ENCODE measurements at regions not wholly inside any gene's neighbourhood (a gene's known extent, or its start where the extent isn't known, plus 50 kb on each side); places are given as distances from the start of the nearest gene placed in this dataset.

DNA sequence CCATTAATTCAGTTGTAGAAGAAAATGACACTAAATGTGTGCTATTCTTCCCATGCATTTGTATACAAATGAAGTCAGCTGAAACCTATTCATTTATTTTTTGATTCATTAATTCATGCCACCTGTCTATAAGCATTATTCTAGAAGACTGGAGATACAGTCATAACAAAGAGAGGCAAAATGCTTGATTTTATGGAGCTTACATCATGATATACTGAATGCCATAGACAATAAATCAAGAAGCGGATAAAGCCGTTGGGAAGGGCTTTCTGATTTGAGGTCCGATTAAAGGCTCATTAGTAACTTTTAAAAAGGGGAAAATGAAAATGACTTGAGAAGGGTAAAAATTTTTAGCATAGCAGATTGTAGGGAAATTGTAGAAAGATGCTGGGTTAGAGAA is 494.9 kb downstream of the RERGL start:
- 96 to 100% methylated on average over 1 to 3 of the region's 3 CpGs for WGBS, 2 experiments (ENCODE audit: insufficient coverage in 1 of 2, insufficient read length in 1 of 2)
- Mint-ChIP-seq H3K27ac (no peak overlapping the region), H3K27me3 (ENCODE audit: insufficient read depth) (no peaks in the 10 kb centered on the region), H3K36me3 (ENCODE audit: low read depth) (no peaks in the 10 kb centered on the region), H3K9me3 (no peaks in the 10 kb centered on the region), H3K4me1 (no peaks in the 10 kb centered on the region), H3K4me3 (no peak overlapping the region)
- Histone ChIP-seq H3K36me3 (ENCODE audit: control insufficient read depth, insufficient read depth, low read length) (no peaks in the 10 kb centered on the region), H3K9me3 (ENCODE audit: control insufficient read depth, low read length) (no peaks in the 10 kb centered on the region), H3K27ac (ENCODE audit: low read depth, low read length) (no peak overlapping the region), H3K4me1 (ENCODE audit: control insufficient read depth, insufficient read depth, low read length) (no peaks in the 10 kb centered on the region), H3K27me3 (ENCODE audit: control insufficient read depth, insufficient read depth, low read length, poor library complexity, severe bottlenecking) (no peaks in the 10 kb centered on the region), H3K4me3 (ENCODE audit: low read length) (no peak overlapping the region), H3K9ac (ENCODE audit: extremely low read depth, low read length, poor library complexity, severe bottlenecking) (no peak overlapping the region)
- DNase-seq = no peak
- TF ChIP-seq, protein P1, sequence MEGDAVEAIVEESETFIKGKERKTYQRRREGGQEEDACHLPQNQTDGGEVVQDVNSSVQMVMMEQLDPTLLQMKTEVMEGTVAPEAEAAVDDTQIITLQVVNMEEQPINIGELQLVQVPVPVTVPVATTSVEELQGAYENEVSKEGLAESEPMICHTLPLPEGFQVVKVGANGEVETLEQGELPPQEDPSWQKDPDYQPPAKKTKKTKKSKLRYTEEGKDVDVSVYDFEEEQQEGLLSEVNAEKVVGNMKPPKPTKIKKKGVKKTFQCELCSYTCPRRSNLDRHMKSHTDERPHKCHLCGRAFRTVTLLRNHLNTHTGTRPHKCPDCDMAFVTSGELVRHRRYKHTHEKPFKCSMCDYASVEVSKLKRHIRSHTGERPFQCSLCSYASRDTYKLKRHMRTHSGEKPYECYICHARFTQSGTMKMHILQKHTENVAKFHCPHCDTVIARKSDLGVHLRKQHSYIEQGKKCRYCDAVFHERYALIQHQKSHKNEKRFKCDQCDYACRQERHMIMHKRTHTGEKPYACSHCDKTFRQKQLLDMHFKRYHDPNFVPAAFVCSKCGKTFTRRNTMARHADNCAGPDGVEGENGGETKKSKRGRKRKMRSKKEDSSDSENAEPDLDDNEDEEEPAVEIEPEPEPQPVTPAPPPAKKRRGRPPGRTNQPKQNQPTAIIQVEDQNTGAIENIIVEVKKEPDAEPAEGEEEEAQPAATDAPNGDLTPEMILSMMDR (conservative IDR thresholded peaks at IDR 0.05) = no peak

DNA sequence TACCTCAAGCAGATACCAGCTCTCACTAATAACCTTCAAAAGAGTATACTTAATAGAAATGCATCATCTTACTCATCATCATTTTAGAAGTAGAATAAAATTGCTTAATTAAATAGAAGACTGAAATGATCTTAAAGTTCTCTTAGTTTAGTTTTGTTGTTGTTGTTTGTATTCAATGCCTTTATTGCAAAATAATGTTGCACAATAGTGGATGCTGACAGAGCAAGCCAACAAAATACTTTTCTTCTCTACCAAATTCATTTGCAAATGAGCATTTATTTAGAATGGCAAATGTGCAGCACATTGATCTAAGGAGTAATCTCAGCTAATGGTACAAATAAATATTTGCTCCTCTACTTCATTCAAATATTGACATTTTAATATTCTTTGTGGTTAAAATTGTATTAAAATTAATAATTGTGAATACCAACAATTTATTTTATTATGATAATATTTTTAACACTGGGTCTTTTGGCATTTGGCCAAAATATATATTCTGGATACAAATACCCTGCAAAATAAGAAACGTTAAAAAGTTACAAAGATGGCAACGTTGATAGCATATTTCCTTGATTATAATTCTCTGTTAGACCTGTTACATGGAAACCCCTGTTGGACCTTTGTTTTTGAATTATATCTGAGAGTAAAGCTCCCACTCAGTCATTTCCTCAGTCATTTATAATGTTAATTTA is 496.1 kb downstream of the RERGL start:
- no peak overlapping the region for H3K27ac Mint-ChIP-seq
- WGBS, 2 experiments (ENCODE audit: insufficient coverage in 1 of 2, insufficient read length in 1 of 2) = 92% methylated on average over 2 of the region's 2 CpGs; no CpG with 5 or more reads in 1 of the 2 experiments
- Histone ChIP-seq H3K9me3 (ENCODE audit: control insufficient read depth, low read length) (no peaks in the 10 kb centered on the region), H3K27ac (ENCODE audit: low read depth, low read length) (no peak overlapping the region), H3K4me1 (ENCODE audit: control insufficient read depth, insufficient read depth, low read length) (no peaks in the 10 kb centered on the region), H3K27me3 (ENCODE audit: control insufficient read depth, insufficient read depth, low read length, poor library complexity, severe bottlenecking) (no peaks in the 10 kb centered on the region), H3K9ac (ENCODE audit: extremely low read depth, low read length, poor library complexity, severe bottlenecking) (no peak overlapping the region), H3K36me3 (ENCODE audit: control insufficient read depth, insufficient read depth, low read length) (no peaks in the 10 kb centered on the region), H3K4me3 (ENCODE audit: low read length) (no peak overlapping the region)
- H3K4me1 Mint-ChIP-seq = peaks cover 3% of the 10 kb centered on the region
- TF ChIP-seq, protein P1 (conservative IDR thresholded peaks at IDR 0.05) = no peak
- no peaks in the 10 kb centered on the region for H3K9me3 Mint-ChIP-seq
- no peak overlapping the region for H3K4me3 Mint-ChIP-seq
- no peak for DNase-seq
- H3K36me3 Mint-ChIP-seq (ENCODE audit: low read depth) = no peaks in the 10 kb centered on the region
- H3K27me3 Mint-ChIP-seq (ENCODE audit: insufficient read depth) = no peaks in the 10 kb centered on the region

GRCh38 chr12:17592472-17592871 is 497.5 kb downstream of the RERGL start:
- Histone ChIP-seq H3K36me3 (ENCODE audit: control insufficient read depth, insufficient read depth, low read length) (no peaks in the 10 kb centered on the region), H3K27ac (ENCODE audit: low read depth, low read length) (no peak overlapping the region), H3K4me1 (ENCODE audit: control insufficient read depth, insufficient read depth, low read length) (no peaks in the 10 kb centered on the region), H3K9me3 (ENCODE audit: control insufficient read depth, low read length) (no peaks in the 10 kb centered on the region), H3K4me3 (ENCODE audit: low read length) (no peak overlapping the region), H3K27me3 (ENCODE audit: control insufficient read depth, insufficient read depth, low read length, poor library complexity, severe bottlenecking) (no peaks in the 10 kb centered on the region), H3K9ac (ENCODE audit: extremely low read depth, low read length, poor library complexity, severe bottlenecking) (no peak overlapping the region)
- no peaks in the 10 kb centered on the region for H3K27me3 Mint-ChIP-seq (ENCODE audit: insufficient read depth)
- no peaks in the 10 kb centered on the region for H3K36me3 Mint-ChIP-seq (ENCODE audit: low read depth)
- TF ChIP-seq, protein P1 (conservative IDR thresholded peaks at IDR 0.05) = no peak
- peaks cover 6% of the 10 kb centered on the region for H3K4me1 Mint-ChIP-seq
- H3K27ac Mint-ChIP-seq = no peak overlapping the region
- WGBS, 2 experiments (ENCODE audit: insufficient coverage in 1 of 2, insufficient read length in 1 of 2) = 94 to 96% methylated on average over 3 to 4 of the region's 4 CpGs
- no peak overlapping the region for H3K4me3 Mint-ChIP-seq
- DNase-seq = no peak
- H3K9me3 Mint-ChIP-seq = no peaks in the 10 kb centered on the region

All from endodermal cell (in vitro differentiated cells).